T-helper 17 cell (primary cell): ENCODE measurements at regions not wholly inside any gene's neighbourhood (a gene's known extent, or its start where the extent isn't known, plus 50 kb on each side); places are given as distances from the start of the nearest gene placed in this dataset.

ENCODE experiments used
- ATAC-seq: fragments of 150-1000 bp; cut with Tn5 transposase; 2 replicates; pipeline ENCODE4 v1.10.0; 2021; ENCODE audit warnings: mild to moderate bottlenecking, moderate library complexity
- DNase-seq, 3 donors: peaks; one replicate each; pipeline versions ENCODE4 v3.0.0 to v3.0.0-alpha.2; 2020 to 2021
- H3K9me3 ChIP-seq: one replicate; pipeline ENCODE4 v1.7.0; 2013; ENCODE audit warnings: low read length, mild to moderate bottlenecking; ENCODE audit not compliant: control insufficient read depth, poor library complexity, severe bottlenecking
- H3K27ac Mint-ChIP-seq: one replicate; pipeline ENCODE4 v1.8.0; 2022; ENCODE audit warnings: mild to moderate bottlenecking, moderate library complexity, mixed read lengths
- H3K27me3 Mint-ChIP-seq: one replicate; pipeline ENCODE4 v1.8.0; 2022; ENCODE audit warnings: mixed read lengths
- H3K36me3 Mint-ChIP-seq: one replicate; pipeline ENCODE4 v1.8.0; 2022; ENCODE audit warnings: low read depth, mixed read lengths
- H3K4me1 Mint-ChIP-seq: one replicate; pipeline ENCODE4 v1.8.0; 2022; ENCODE audit warnings: mild to moderate bottlenecking, mixed read lengths
- H3K4me3 Mint-ChIP-seq: one replicate; pipeline ENCODE4 v1.8.0; 2022; ENCODE audit warnings: mild to moderate bottlenecking, moderate library complexity, mixed read lengths

GRCh38 chr16:73215678-73216377 lies 167.9 kb upstream of the ZFHX3 start:
- no peak for DNase-seq
- H3K9me3 ChIP-seq: no peaks in the 10 kb centered on the region
- peaks cover 18% of the 10 kb centered on the region for H3K27me3 Mint-ChIP-seq
- H3K4me1 Mint-ChIP-seq: no peaks in the 10 kb centered on the region
- no peaks in the 10 kb centered on the region for H3K36me3 Mint-ChIP-seq
- no peak for ATAC-seq
- H3K4me3 Mint-ChIP-seq: no peak overlapping the region
- no peak overlapping the region for H3K27ac Mint-ChIP-seq

- Mint-ChIP-seq H3K27ac (no peak overlapping the region), H3K36me3 (no peaks in the 10 kb centered on the region), H3K27me3 (peaks cover 12% of the 10 kb centered on the region), H3K4me1 (no peaks in the 10 kb centered on the region), H3K4me3 (no peak overlapping the region)
- H3K9me3 ChIP-seq: no peaks in the 10 kb centered on the region
- DNase-seq (no peak), ATAC-seq (no peak)
These were observed 167.1 kb upstream of the ZFHX3 start for GRCh38 chr16:73214825-73215677.

GRCh38 chr16:73213732-73214455 lies 166.0 kb upstream of the ZFHX3 start:
- Mint-ChIP-seq H3K4me1 (no peaks in the 10 kb centered on the region), H3K27me3 (peaks cover 12% of the 10 kb centered on the region), H3K36me3 (no peaks in the 10 kb centered on the region), H3K4me3 (no peak overlapping the region), H3K27ac (no peak overlapping the region)
- DNase-seq: no peak
- ATAC-seq: no peak
- H3K9me3 ChIP-seq: no peaks in the 10 kb centered on the region

GRCh38 chr16:73212431-73212830 lies 164.5 kb upstream of the ZFHX3 start:
- H3K9me3 ChIP-seq: no peaks in the 10 kb centered on the region
- DNase-seq (no peak), ATAC-seq (no peak)
- Mint-ChIP-seq H3K36me3 (no peaks in the 10 kb centered on the region), H3K27me3 (peaks cover 12% of the 10 kb centered on the region), H3K27ac (no peak overlapping the region), H3K4me1 (no peaks in the 10 kb centered on the region), H3K4me3 (no peak overlapping the region)

GRCh38 chr16:73210686-73211085 lies 162.8 kb upstream of the ZFHX3 start:
- ATAC-seq (no peak), DNase-seq (no peak)
- Mint-ChIP-seq H3K27ac (no peak overlapping the region), H3K4me1 (no peaks in the 10 kb centered on the region), H3K27me3 (peaks cover 13% of the 10 kb centered on the region), H3K36me3 (no peaks in the 10 kb centered on the region), H3K4me3 (no peak overlapping the region)
- no peaks in the 10 kb centered on the region for H3K9me3 ChIP-seq

- H3K9me3 ChIP-seq: no peaks in the 10 kb centered on the region
- no peak overlapping the region for H3K4me3 Mint-ChIP-seq
- peaks cover 18% of the 10 kb centered on the region for H3K27me3 Mint-ChIP-seq
- H3K4me1 Mint-ChIP-seq: no peaks in the 10 kb centered on the region
- ATAC-seq (no peak), DNase-seq (no peak)
- no peak overlapping the region for H3K27ac Mint-ChIP-seq
- H3K36me3 Mint-ChIP-seq: no peaks in the 10 kb centered on the region
These were observed 162.2 kb upstream of the ZFHX3 start for GRCh38 chr16:73210084-73210483.

- Mint-ChIP-seq H3K27ac (no peak overlapping the region), H3K4me3 (no peak overlapping the region), H3K4me1 (no peaks in the 10 kb centered on the region), H3K27me3 (peaks cover 18% of the 10 kb centered on the region), H3K36me3 (no peaks in the 10 kb centered on the region)
- no peak for ATAC-seq
- H3K9me3 ChIP-seq: no peaks in the 10 kb centered on the region
- DNase-seq: no peak
These were observed 161.3 kb upstream of the ZFHX3 start for GRCh38 chr16:73209190-73209589.

GRCh38 chr16:73206151-73206707 lies 158.3 kb upstream of the ZFHX3 start:
- no peak for ATAC-seq
- H3K27ac Mint-ChIP-seq: no peak overlapping the region
- no peaks in the 10 kb centered on the region for H3K4me1 Mint-ChIP-seq

GRCh38 chr16:73205153-73205886 lies 157.4 kb upstream of the ZFHX3 start:
- no peak overlapping the region for H3K27ac Mint-ChIP-seq
- no peaks in the 10 kb centered on the region for H3K4me1 Mint-ChIP-seq
- peaks cover 5% of the 10 kb centered on the region for H3K36me3 Mint-ChIP-seq
- DNase-seq (no peak), ATAC-seq (no peak)
- no peak overlapping the region for H3K4me3 Mint-ChIP-seq
- H3K27me3 Mint-ChIP-seq: peaks cover 28% of the 10 kb centered on the region
- H3K9me3 ChIP-seq: no peaks in the 10 kb centered on the region

More at GRCh38 chr16:73206151-73206707, 158.3 kb upstream of the ZFHX3 start:
- peaks cover 5% of the 10 kb centered on the region for H3K36me3 Mint-ChIP-seq
- H3K4me3 Mint-ChIP-seq: no peak overlapping the region
- H3K27me3 Mint-ChIP-seq: peaks cover 23% of the 10 kb centered on the region
- DNase-seq: no peak
- no peaks in the 10 kb centered on the region for H3K9me3 ChIP-seq

GRCh38 chr16:73204359-73205152 lies 156.6 kb upstream of the ZFHX3 start:
- Mint-ChIP-seq H3K4me1 (no peaks in the 10 kb centered on the region), H3K27me3 (peaks cover 28% of the 10 kb centered on the region)

GRCh38 chr16:73202161-73202729 lies 154.3 kb upstream of the ZFHX3 start:
- Mint-ChIP-seq H3K27ac (no peak overlapping the region), H3K36me3 (peaks cover 6% of the 10 kb centered on the region), H3K4me3 (no peak overlapping the region), H3K27me3 (peaks cover 28% of the 10 kb centered on the region), H3K4me1 (no peaks in the 10 kb centered on the region)
- H3K9me3 ChIP-seq: no peaks in the 10 kb centered on the region
- DNase-seq: no peak
- ATAC-seq: no peak

More at GRCh38 chr16:73204359-73205152, 156.6 kb upstream of the ZFHX3 start:
- Mint-ChIP-seq H3K4me3 (no peak overlapping the region), H3K36me3 (peaks cover 5% of the 10 kb centered on the region), H3K27ac (no peak overlapping the region)
- no peak for ATAC-seq
- no peak for DNase-seq
- H3K9me3 ChIP-seq: no peaks in the 10 kb centered on the region

- H3K27ac Mint-ChIP-seq: no peak overlapping the region
- no peak for ATAC-seq
- no peak for DNase-seq
- peaks cover 22% of the 10 kb centered on the region for H3K27me3 Mint-ChIP-seq
- H3K4me3 Mint-ChIP-seq: no peak overlapping the region
- H3K36me3 Mint-ChIP-seq: peaks cover 6% of the 10 kb centered on the region
- no peaks in the 10 kb centered on the region for H3K4me1 Mint-ChIP-seq
- no peaks in the 10 kb centered on the region for H3K9me3 ChIP-seq
These were observed 151.3 kb upstream of the ZFHX3 start for GRCh38 chr16:73199214-73199613.
